ENCODE measurements at regions not wholly inside any gene's neighbourhood (a gene's known extent, or its start where the extent isn't known, plus 50 kb on each side); places are given as distances from the start of the nearest gene placed in this dataset.

GRCh38 chr6:81640891-81641290 lies 111.6 kb downstream of the TENT5A start:
- TF ChIP-seq CTCF (IDR thresholded peaks at IDR 0.05) (no peak), POLR2A (IDR thresholded peaks at IDR 0.05) (no peak)
